B cell (primary cell): ENCODE measurements at regions not wholly inside any gene's neighbourhood (a gene's known extent, or its start where the extent isn't known, plus 50 kb on each side); places are given as distances from the start of the nearest gene placed in this dataset.

Source experiments
- ATAC-seq: fragments of 200-7000 bp; cut with Tn5 transposase; one replicate; pipeline ENCODE4 v1.10.0; 2021; ENCODE audit warnings: low read depth, mild to moderate bottlenecking, moderate number of reproducible peaks, moderate library complexity
- CTCF ChIA-PET: fragments of 350-600 bp; sonication (Branson Sonifier 250); formaldehyde crosslinking; loops from one replicate; lab custom pipeline; 2021; ENCODE audit warnings: antibody characterized with exemption, inconsistent platforms; lab: Charles Lee
- POLR2A ChIA-PET: fragments of 350-600 bp; sonication (Branson Sonifier 250); formaldehyde crosslinking; loops from one replicate; lab custom pipeline; 2021; ENCODE audit warnings: antibody characterized with exemption; lab: Charles Lee
- DNase-seq: peaks from one replicate; pipeline ENCODE4 v3.0.0; 2013
- H2AFZ ChIP-seq: 2 replicates; pipeline ENCODE4 v1.6.1; 2012; ENCODE audit warnings: mild to moderate bottlenecking, low read depth, low read length; ENCODE audit not compliant: insufficient read depth, poor library complexity, severe bottlenecking
- H3K27ac ChIP-seq, 2 donors: 1 replicate in 1 of 2; 2 replicates in 1 of 2; pipeline ENCODE4 v1.5.1; 2012 to 2013; ENCODE audit warnings: low read length in 2 of 2, mild to moderate bottlenecking in 2 of 2, moderate library complexity in 1 of 2
- H3K27me3 ChIP-seq, 4 experiments: fragments of 200-600 bp in 1 of 4; sonication (generic) in 1 of 4; replicated peaks in 1 of 4; 1 replicate in 2 of 4; 2 replicates in 2 of 4; pipeline versions ENCODE4 v1.6.1 to v1.7.0; 2013 to 2016; ENCODE audit warnings: low read length in 3 of 4, mild to moderate bottlenecking in 2 of 4, mixed read lengths in 1 of 4, moderate library complexity in 1 of 4; ENCODE audit not compliant: insufficient read depth in 4 of 4, control insufficient read depth in 3 of 4; ENCODE audit errors: control extremely low read depth in 1 of 4
- H3K36me3 ChIP-seq, 2 experiments: replicated peaks in 1 of 2; 1 replicate in 1 of 2; 2 replicates in 1 of 2; pipeline versions ENCODE4 v1.6.1 to v1.7.1; 2013; ENCODE audit warnings: low read length in 1 of 2; ENCODE audit not compliant: insufficient read depth in 2 of 2, control insufficient read depth in 1 of 2; ENCODE audit errors: control extremely low read depth in 1 of 2, extremely low read depth in 1 of 2
- H3K4me1 ChIP-seq, 2 donors: fragments of 200-600 bp in 1 of 2; sonication (generic) in 1 of 2; 1 replicate in 1 of 2; 2 replicates in 1 of 2; pipeline versions ENCODE4 v1.5.1 to v1.6.1; 2013 to 2017; ENCODE audit warnings: low read length in 2 of 2; ENCODE audit not compliant: control insufficient read depth in 2 of 2, insufficient read depth in 2 of 2
- H3K4me2 ChIP-seq: replicated peaks from 2 replicates; pipeline ENCODE3; 2012; ENCODE audit warnings: mild to moderate bottlenecking, low read depth, low read length; ENCODE audit not compliant: poor library complexity, severe bottlenecking
- H3K4me3 ChIP-seq, 5 experiments: fragments of 200-600 bp in 1 of 5; sonication (generic) in 1 of 5; 1 replicate in 3 of 5; 2 replicates in 2 of 5; pipeline versions ENCODE4 v1.5.1 to v1.7.0; 2011 to 2016; ENCODE audit warnings: low read length in 4 of 5, mild to moderate bottlenecking in 4 of 5, low read depth in 2 of 5, control low read depth in 1 of 5, moderate library complexity in 1 of 5; ENCODE audit not compliant: insufficient read depth in 1 of 5; ENCODE audit errors: control extremely low read depth in 1 of 5, extremely low read depth in 1 of 5
- H3K79me2 ChIP-seq: fragments of 200-600 bp; sonication (generic); one replicate; pipeline ENCODE4 v1.6.0; 2016; ENCODE audit warnings: low read length; ENCODE audit not compliant: control insufficient read depth, insufficient read depth
- H3K9ac ChIP-seq: fragments of 200-600 bp; sonication (generic); 2 replicates; pipeline ENCODE4 v1.6.1; 2017; ENCODE audit warnings: mild to moderate bottlenecking, low read length, moderate library complexity
- H3K9me3 ChIP-seq, 3 donors: one replicate each; pipeline versions ENCODE4 v1.6.1 to v1.7.1; 2013; ENCODE audit warnings: low read length in 2 of 3; ENCODE audit not compliant: control insufficient read depth in 2 of 3, insufficient read depth in 1 of 3; ENCODE audit errors: control extremely low read depth in 1 of 3
- H4K20me1 ChIP-seq: 2 replicates; pipeline ENCODE4 v1.6.0; 2012; ENCODE audit warnings: mild to moderate bottlenecking, low read length; ENCODE audit not compliant: insufficient read depth, control insufficient read depth, poor library complexity, severe bottlenecking
- H3K27ac Mint-ChIP-seq: one replicate; pipeline ENCODE4 v1.8.0; 2021; ENCODE audit warnings: mixed read lengths
- H3K27me3 Mint-ChIP-seq: one replicate; pipeline ENCODE4 v1.8.0; 2021; ENCODE audit warnings: mixed read lengths
- H3K4me1 Mint-ChIP-seq: one replicate; pipeline ENCODE4 v1.8.0; 2021; ENCODE audit warnings: mixed read lengths
- H3K4me3 Mint-ChIP-seq: one replicate; pipeline ENCODE4 v1.8.0; 2021; ENCODE audit warnings: mixed read lengths
- H3K9me3 Mint-ChIP-seq: one replicate; pipeline ENCODE4 v1.8.0; 2022; ENCODE audit warnings: mixed read lengths; ENCODE audit not compliant: insufficient read depth
- EZH2 ChIP-seq: IDR thresholded peaks from 2 replicates; pipeline ENCODE4 v1.6.1; 2012; ENCODE audit warnings: borderline replicate concordance, low read depth, mild to moderate bottlenecking, moderate library complexity, low read length; ENCODE audit not compliant: insufficient read depth, poor library complexity, severe bottlenecking
- WGBS: methylation state at CpG from one replicate; pipeline ENCODE4 v1.1.5; 2013; ENCODE audit warnings: missing lambda C conversion rate; ENCODE audit not compliant: insufficient coverage; 5-methylcytosine and 5-hydroxymethylcytosine counted together
- intact Hi-C: fragments of 100-400 bp; cut with micrococcal nuclease; formaldehyde crosslinking; loops from one replicate; pipeline ENCODE4 v1.10.0; 2022
- TF ChIP-seq, protein P1 (sequence below): fragments of 200-600 bp; IDR thresholded peaks from one replicate; pipeline ENCODE4 v1.8.0; 2022; ENCODE audit warnings: antibody characterized with exemption, mild to moderate bottlenecking

GRCh38 chr1:195965036-195965435 is 643.2 kb downstream of the KCNT2 start:
- CTCF ChIA-PET = no interaction called here
- no peak overlapping the region for H3K9ac ChIP-seq
- Mint-ChIP-seq H3K9me3 (no peaks in the 10 kb centered on the region), H3K4me3 (no peak overlapping the region), H3K27ac (no peak overlapping the region), H3K4me1 (no peaks in the 10 kb centered on the region), H3K27me3 (no peaks in the 10 kb centered on the region)
- 86% methylated on average over 2 of the region's 3 CpGs for WGBS
- no peaks in the 10 kb centered on the region for H3K4me1 ChIP-seq
- no peaks in the 10 kb centered on the region for H3K27me3 ChIP-seq
- H3K9me3 ChIP-seq = no peaks in the 10 kb centered on the region
- no peaks in the 10 kb centered on the region for H3K79me2 ChIP-seq
- no peak overlapping the region for H3K27ac ChIP-seq
- TF ChIP-seq, protein P1, sequence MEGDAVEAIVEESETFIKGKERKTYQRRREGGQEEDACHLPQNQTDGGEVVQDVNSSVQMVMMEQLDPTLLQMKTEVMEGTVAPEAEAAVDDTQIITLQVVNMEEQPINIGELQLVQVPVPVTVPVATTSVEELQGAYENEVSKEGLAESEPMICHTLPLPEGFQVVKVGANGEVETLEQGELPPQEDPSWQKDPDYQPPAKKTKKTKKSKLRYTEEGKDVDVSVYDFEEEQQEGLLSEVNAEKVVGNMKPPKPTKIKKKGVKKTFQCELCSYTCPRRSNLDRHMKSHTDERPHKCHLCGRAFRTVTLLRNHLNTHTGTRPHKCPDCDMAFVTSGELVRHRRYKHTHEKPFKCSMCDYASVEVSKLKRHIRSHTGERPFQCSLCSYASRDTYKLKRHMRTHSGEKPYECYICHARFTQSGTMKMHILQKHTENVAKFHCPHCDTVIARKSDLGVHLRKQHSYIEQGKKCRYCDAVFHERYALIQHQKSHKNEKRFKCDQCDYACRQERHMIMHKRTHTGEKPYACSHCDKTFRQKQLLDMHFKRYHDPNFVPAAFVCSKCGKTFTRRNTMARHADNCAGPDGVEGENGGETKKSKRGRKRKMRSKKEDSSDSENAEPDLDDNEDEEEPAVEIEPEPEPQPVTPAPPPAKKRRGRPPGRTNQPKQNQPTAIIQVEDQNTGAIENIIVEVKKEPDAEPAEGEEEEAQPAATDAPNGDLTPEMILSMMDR = no peak
- TF ChIP-seq EZH2 = no peak
- DNase-seq (no peak), ATAC-seq (no peak)
- no peak overlapping the region for H2AFZ ChIP-seq
- H3K36me3 ChIP-seq = no peaks in the 10 kb centered on the region
- no peak overlapping the region for H3K4me2 ChIP-seq
- intact Hi-C loops = no loop called here
- H4K20me1 ChIP-seq = no peaks in the 10 kb centered on the region
- POLR2A ChIA-PET = no interaction called here
- no peak overlapping the region for H3K4me3 ChIP-seq

- H3K4me1 ChIP-seq = no peaks in the 10 kb centered on the region
- H2AFZ ChIP-seq = no peak overlapping the region
- H3K27me3 ChIP-seq = no peaks in the 10 kb centered on the region
- no peak for ATAC-seq
- ChIA-PET CTCF (no interaction called here), POLR2A (no interaction called here)
- Mint-ChIP-seq H3K9me3 (no peaks in the 10 kb centered on the region), H3K4me3 (no peak overlapping the region), H3K27ac (no peak overlapping the region), H3K27me3 (no peaks in the 10 kb centered on the region), H3K4me1 (no peaks in the 10 kb centered on the region)
- H3K27ac ChIP-seq = no peak overlapping the region
- H4K20me1 ChIP-seq = no peaks in the 10 kb centered on the region
- H3K4me2 ChIP-seq = no peak overlapping the region
- intact Hi-C loops = no loop called here
- H3K4me3 ChIP-seq = no peak overlapping the region
- no peak for DNase-seq
- H3K9ac ChIP-seq = no peak overlapping the region
- no peaks in the 10 kb centered on the region for H3K9me3 ChIP-seq
- TF ChIP-seq EZH2 = no peak
- TF ChIP-seq, protein P1 = no peak
- no peaks in the 10 kb centered on the region for H3K79me2 ChIP-seq
- H3K36me3 ChIP-seq = no peaks in the 10 kb centered on the region
Observed at GRCh38 chr1:195964516-195964915, 643.7 kb downstream of the KCNT2 start.
